SK-N-SH treated with all-trans-retinoic acid at 6 μM for 48 hours (cell line): ENCODE measurements at regions not wholly inside any gene's neighbourhood (a gene's known extent, or its start where the extent isn't known, plus 50 kb on each side); places are given as distances from the start of the nearest gene placed in this dataset.

Experiments
- ATAC-seq: fragments of 200-7000 bp; cut with Tn5 transposase; 3 replicates; pipeline ENCODE4 v1.9.1; 2020; ENCODE audit warnings: mild to moderate bottlenecking, moderate library complexity
- BACH2 ChIP-seq: fragments of 250-450 bp; sonication (Bioruptor Pico); IDR thresholded peaks from 2 replicates; pipeline ENCODE4 v1.9.0; 2021; ENCODE audit warnings: mild to moderate bottlenecking, borderline replicate concordance
- CSDC2 ChIP-seq: fragments of 250-450 bp; sonication (Bioruptor Pico); IDR thresholded peaks from 2 replicates; pipeline ENCODE4 v1.5.0; 2020; ENCODE audit warnings: mild to moderate bottlenecking, moderate library complexity
- ESRRG ChIP-seq: fragments of 250-450 bp; sonication (Bioruptor Pico); IDR thresholded peaks from 2 replicates; pipeline ENCODE4 v1.6.1; 2021; ENCODE audit warnings: mild to moderate bottlenecking
- GLIS3 ChIP-seq: fragments of 250-450 bp; sonication (Bioruptor Pico); IDR thresholded peaks from 2 replicates; pipeline ENCODE4 v1.5.0; 2020; ENCODE audit warnings: mild to moderate bottlenecking, moderate library complexity
- ISL1 ChIP-seq: fragments of 250-450 bp; sonication (Bioruptor Pico); IDR thresholded peaks from 2 replicates; pipeline ENCODE4 v2.1.2; 2022; ENCODE audit warnings: mild to moderate bottlenecking, moderate library complexity
- OSR1 ChIP-seq: fragments of 250-450 bp; sonication (Bioruptor Pico); IDR thresholded peaks from 2 replicates; pipeline ENCODE4 v1.8.0; 2022; ENCODE audit warnings: moderate library complexity, mild to moderate bottlenecking, inconsistent platforms
- RARB ChIP-seq: fragments of 250-450 bp; sonication (Bioruptor Pico); IDR thresholded peaks from 2 replicates; pipeline ENCODE4 v1.8.0; 2021; ENCODE audit warnings: mild to moderate bottlenecking, moderate library complexity
- SNAI2 ChIP-seq: fragments of 250-450 bp; sonication (Bioruptor Pico); IDR thresholded peaks from 2 replicates; pipeline ENCODE4 v1.5.0; 2020; ENCODE audit warnings: mild to moderate bottlenecking, moderate library complexity
- TCF4 ChIP-seq: fragments of 250-450 bp; sonication (Bioruptor Pico); IDR thresholded peaks from 2 replicates; pipeline ENCODE4 v1.8.0; 2021; ENCODE audit warnings: mild to moderate bottlenecking, moderate library complexity, borderline replicate concordance
- TOX ChIP-seq: fragments of 250-450 bp; sonication (Bioruptor Pico); IDR thresholded peaks from 2 replicates; pipeline ENCODE4 v1.8.0; 2021; ENCODE audit warnings: mild to moderate bottlenecking, moderate library complexity, borderline replicate concordance
- ZC3H10 ChIP-seq: fragments of 250-450 bp; sonication (Bioruptor Pico); IDR thresholded peaks from 2 replicates; pipeline ENCODE4 v1.5.1; 2021; ENCODE audit warnings: mild to moderate bottlenecking, moderate library complexity
- ZFP3 ChIP-seq: fragments of 250-450 bp; sonication (Bioruptor Pico); IDR thresholded peaks from 2 replicates; pipeline ENCODE4 v1.5.0; 2020; ENCODE audit warnings: mild to moderate bottlenecking, moderate library complexity
- ZNF565 ChIP-seq: fragments of 450-650 bp; formaldehyde crosslinking; conservative IDR thresholded peaks from 2 replicates; pipeline ENCODE4 v1.5.0; 2020; ENCODE audit warnings: low read depth, mild to moderate bottlenecking, moderate library complexity
- ZNF70 ChIP-seq: fragments of 450-650 bp; formaldehyde crosslinking; IDR thresholded peaks from 2 replicates; pipeline ENCODE4 v1.5.0; 2020; ENCODE audit warnings: mild to moderate bottlenecking, moderate library complexity
- ZNF8 ChIP-seq: fragments of 450-650 bp; formaldehyde crosslinking; IDR thresholded peaks from 2 replicates; pipeline ENCODE4 v1.5.0; 2020; ENCODE audit warnings: mild to moderate bottlenecking, moderate library complexity
- TF ChIP-seq, protein P1 (sequence below): fragments of 250-450 bp; sonication (Bioruptor Pico); IDR thresholded peaks from 2 replicates; pipeline ENCODE4 v1.5.1; 2021; ENCODE audit warnings: mild to moderate bottlenecking, moderate library complexity
- TF ChIP-seq, protein P2 (sequence below): fragments of 250-450 bp; sonication (Bioruptor Pico); IDR thresholded peaks from 2 replicates; pipeline ENCODE4 v1.8.0; 2020; ENCODE audit warnings: mild to moderate bottlenecking, moderate library complexity, borderline replicate concordance
- TF ChIP-seq, protein P3 (sequence below): fragments of 250-450 bp; sonication (Bioruptor Pico); IDR thresholded peaks from 2 replicates; pipeline ENCODE4 v1.8.0; 2021; ENCODE audit warnings: low read depth, mild to moderate bottlenecking, moderate library complexity, borderline replicate concordance
- TF ChIP-seq, protein P4 (sequence below): fragments of 250-450 bp; sonication (Bioruptor Pico); IDR thresholded peaks from 2 replicates; pipeline ENCODE4 v1.5.0; 2020; ENCODE audit warnings: mild to moderate bottlenecking, moderate library complexity

DNA sequence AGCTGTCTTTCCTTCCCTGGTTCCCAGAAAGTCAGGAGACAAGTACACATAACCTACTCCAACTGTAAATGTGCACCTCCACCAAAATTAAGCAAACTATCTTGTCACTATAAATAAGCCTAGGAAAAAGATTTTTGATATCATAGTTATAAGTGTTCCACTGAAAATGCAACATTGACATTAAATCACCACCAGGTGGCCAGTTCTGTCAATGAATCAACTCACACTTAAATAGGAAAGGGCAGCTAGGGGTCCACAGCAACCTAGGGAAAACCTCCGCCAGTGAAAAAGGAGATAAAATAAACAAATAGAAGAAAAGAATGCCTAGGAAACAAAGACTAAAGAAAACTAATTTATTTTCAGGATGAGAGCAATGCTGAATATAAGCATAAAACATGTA, 243.0 kb upstream of the PTPRD start:
- TF ChIP-seq OSR1 (CRISPR knock-in tag) (no peak), ZNF70 (CRISPR knock-in tag) (no peak), ZNF565 (CRISPR knock-in tag) (no peak), CSDC2 (no peak), BACH2 (no peak), ZC3H10 (CRISPR knock-in tag) (no peak), RARB (CRISPR knock-in tag) (no peak)
- TF ChIP-seq, protein P1, sequence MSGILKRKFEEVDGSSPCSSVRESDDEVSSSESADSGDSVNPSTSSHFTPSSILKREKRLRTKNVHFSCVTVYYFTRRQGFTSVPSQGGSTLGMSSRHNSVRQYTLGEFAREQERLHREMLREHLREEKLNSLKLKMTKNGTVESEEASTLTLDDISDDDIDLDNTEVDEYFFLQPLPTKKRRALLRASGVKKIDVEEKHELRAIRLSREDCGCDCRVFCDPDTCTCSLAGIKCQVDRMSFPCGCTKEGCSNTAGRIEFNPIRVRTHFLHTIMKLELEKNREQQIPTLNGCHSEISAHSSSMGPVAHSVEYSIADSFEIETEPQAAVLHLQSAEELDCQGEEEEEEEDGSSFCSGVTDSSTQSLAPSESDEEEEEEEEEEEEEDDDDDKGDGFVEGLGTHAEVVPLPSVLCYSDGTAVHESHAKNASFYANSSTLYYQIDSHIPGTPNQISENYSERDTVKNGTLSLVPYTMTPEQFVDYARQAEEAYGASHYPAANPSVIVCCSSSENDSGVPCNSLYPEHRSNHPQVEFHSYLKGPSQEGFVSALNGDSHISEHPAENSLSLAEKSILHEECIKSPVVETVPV (CRISPR knock-in tag) = no peak
- TF ChIP-seq, protein P2, sequence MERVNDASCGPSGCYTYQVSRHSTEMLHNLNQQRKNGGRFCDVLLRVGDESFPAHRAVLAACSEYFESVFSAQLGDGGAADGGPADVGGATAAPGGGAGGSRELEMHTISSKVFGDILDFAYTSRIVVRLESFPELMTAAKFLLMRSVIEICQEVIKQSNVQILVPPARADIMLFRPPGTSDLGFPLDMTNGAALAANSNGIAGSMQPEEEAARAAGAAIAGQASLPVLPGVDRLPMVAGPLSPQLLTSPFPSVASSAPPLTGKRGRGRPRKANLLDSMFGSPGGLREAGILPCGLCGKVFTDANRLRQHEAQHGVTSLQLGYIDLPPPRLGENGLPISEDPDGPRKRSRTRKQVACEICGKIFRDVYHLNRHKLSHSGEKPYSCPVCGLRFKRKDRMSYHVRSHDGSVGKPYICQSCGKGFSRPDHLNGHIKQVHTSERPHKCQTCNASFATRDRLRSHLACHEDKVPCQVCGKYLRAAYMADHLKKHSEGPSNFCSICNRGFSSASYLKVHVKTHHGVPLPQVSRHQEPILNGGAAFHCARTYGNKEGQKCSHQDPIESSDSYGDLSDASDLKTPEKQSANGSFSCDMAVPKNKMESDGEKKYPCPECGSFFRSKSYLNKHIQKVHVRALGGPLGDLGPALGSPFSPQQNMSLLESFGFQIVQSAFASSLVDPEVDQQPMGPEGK (CRISPR knock-in tag) = no peak
- ATAC-seq = 0 out of 3 replicates have a peak, but pooled peaks have one; percentile 40

DNA sequence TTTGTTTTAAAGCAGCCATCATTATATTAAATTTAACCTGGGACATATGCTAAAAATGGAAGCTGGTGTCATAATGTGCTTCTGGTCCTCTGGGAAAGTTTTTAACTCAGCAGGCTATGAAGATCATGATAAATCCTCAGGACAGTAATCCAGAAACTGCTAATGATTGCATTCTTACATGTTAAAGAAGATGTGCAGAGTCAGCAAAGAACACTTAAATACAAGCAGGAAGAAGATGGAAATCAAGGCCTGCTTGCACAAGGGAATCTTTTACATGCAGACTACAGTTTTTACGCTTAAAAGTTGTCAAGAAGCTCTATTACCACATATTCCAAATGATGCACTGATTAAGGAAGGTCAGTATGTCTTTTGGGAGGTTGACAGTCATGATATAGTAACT, 246.0 kb upstream of the PTPRD start:
- ATAC-seq = no peak

DNA sequence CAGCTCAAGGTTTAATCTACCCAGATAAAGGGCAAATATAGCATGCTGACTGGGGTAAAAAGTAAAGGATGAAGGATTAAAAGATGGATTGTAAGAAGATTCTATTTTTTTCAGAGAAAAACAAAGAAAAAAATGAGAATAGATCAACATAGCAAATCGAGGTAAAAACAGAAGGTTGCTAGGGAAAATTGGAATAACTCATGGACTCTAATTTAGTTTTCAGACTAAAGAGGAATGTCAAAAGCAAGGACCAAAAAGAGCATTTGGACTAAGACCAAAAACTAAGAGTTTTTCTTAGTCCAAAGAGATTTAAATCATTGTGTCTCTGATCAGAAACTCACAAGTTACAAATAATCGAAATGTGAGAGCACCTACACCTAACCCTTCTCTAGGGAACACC, 250.7 kb upstream of the PTPRD start:
- ATAC-seq = no peak
- TF ChIP-seq ESRRG (no peak), BACH2 (no peak), OSR1 (CRISPR knock-in tag) (no peak), GLIS3 (no peak), ZNF8 (CRISPR knock-in tag) (no peak), TCF4 (CRISPR knock-in tag) (no peak), CSDC2 (no peak), ZC3H10 (CRISPR knock-in tag) (no peak), TOX (CRISPR knock-in tag) (no peak), ZFP3 (no peak), RARB (CRISPR knock-in tag) (no peak)
- TF ChIP-seq, protein P1 (CRISPR knock-in tag) = no peak

More for the DNA sequence above, 246.0 kb upstream of the PTPRD start:
- TF ChIP-seq CSDC2 (no peak), TCF4 (CRISPR knock-in tag) (no peak), ISL1 (CRISPR knock-in tag) (no peak), GLIS3 (no peak), TOX (CRISPR knock-in tag) (no peak), ZC3H10 (CRISPR knock-in tag) (no peak), SNAI2 (CRISPR knock-in tag) (no peak), ZNF70 (CRISPR knock-in tag) (no peak)
- TF ChIP-seq, protein P3, sequence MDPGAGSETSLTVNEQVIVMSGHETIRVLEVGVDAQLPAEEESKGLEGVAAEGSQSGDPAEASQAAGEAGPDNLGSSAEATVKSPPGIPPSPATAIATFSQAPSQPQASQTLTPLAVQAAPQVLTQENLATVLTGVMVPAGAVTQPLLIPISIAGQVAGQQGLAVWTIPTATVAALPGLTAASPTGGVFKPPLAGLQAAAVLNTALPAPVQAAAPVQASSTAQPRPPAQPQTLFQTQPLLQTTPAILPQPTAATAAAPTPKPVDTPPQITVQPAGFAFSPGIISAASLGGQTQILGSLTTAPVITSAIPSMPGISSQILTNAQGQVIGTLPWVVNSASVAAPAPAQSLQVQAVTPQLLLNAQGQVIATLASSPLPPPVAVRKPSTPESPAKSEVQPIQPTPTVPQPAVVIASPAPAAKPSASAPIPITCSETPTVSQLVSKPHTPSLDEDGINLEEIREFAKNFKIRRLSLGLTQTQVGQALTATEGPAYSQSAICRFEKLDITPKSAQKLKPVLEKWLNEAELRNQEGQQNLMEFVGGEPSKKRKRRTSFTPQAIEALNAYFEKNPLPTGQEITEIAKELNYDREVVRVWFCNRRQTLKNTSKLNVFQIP (CRISPR knock-in tag) = no peak
- TF ChIP-seq, protein P2 (CRISPR knock-in tag) = no peak
- TF ChIP-seq, protein P4, sequence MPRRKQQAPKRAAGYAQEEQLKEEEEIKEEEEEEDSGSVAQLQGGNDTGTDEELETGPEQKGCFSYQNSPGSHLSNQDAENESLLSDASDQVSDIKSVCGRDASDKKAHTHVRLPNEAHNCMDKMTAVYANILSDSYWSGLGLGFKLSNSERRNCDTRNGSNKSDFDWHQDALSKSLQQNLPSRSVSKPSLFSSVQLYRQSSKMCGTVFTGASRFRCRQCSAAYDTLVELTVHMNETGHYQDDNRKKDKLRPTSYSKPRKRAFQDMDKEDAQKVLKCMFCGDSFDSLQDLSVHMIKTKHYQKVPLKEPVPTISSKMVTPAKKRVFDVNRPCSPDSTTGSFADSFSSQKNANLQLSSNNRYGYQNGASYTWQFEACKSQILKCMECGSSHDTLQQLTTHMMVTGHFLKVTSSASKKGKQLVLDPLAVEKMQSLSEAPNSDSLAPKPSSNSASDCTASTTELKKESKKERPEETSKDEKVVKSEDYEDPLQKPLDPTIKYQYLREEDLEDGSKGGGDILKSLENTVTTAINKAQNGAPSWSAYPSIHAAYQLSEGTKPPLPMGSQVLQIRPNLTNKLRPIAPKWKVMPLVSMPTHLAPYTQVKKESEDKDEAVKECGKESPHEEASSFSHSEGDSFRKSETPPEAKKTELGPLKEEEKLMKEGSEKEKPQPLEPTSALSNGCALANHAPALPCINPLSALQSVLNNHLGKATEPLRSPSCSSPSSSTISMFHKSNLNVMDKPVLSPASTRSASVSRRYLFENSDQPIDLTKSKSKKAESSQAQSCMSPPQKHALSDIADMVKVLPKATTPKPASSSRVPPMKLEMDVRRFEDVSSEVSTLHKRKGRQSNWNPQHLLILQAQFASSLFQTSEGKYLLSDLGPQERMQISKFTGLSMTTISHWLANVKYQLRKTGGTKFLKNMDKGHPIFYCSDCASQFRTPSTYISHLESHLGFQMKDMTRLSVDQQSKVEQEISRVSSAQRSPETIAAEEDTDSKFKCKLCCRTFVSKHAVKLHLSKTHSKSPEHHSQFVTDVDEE (CRISPR knock-in tag) = no peak
